ENCODE measurements at regions not wholly inside any gene's neighbourhood (a gene's known extent, or its start where the extent isn't known, plus 50 kb on each side); places are given as distances from the start of the nearest gene placed in this dataset.
"Not testable (repeated sequence)": the region's sequence is repeated elsewhere in the genome, so short reads cannot be mapped to it uniquely, and the experiment has no call there.

GRCh38 chr21:32940079-32941014, 85.4 kb upstream of the OLIG2 start:
- DNase-seq: peak; percentile 31 to 41

- DNase-seq: no peak
Measured at GRCh38 chr21:32941263-32941662, 84.5 kb upstream of the OLIG2 start.

DNA sequence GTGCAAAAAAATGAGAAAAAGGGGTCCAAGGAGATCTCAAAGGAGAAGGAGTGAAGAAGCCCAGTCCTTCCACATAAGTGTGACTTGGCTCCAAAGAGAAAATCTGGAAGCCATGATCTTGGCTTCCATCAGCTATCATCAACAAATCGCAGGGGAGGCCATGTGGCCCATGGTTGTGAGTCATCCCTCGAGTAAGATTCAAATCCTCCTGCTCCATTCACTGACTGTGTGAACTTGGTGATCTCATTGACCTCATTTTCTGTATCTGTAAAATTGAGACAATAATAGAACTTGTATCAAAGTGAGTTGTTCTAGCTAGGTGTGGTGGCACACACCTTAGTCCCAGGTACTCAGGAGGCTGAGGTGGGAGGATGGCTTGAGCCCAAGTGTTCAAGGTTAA, 79.1 kb upstream of the OLIG2 start:
- no peak for DNase-seq

GRCh38 chr21:32947736-32948135, 78.0 kb upstream of the OLIG2 start:
- no peak for DNase-seq

- DNase-seq: no peak
Measured at GRCh38 chr21:32949701-32950100, 76.0 kb upstream of the OLIG2 start.

- DNase-seq: no peak
Measured at GRCh38 chr21:32951041-32951440, 74.7 kb upstream of the OLIG2 start.

- no peak for DNase-seq
Measured at GRCh38 chr21:32954353-32954752, 71.4 kb upstream of the OLIG2 start.

- DNase-seq: no peak
Measured at GRCh38 chr21:32955311-32956060, 70.2 kb upstream of the OLIG2 start.

GRCh38 chr21:32956061-32956656, 69.6 kb upstream of the OLIG2 start:
- no peak for DNase-seq

GRCh38 chr21:32957545-32957944, 68.2 kb upstream of the OLIG2 start:
- DNase-seq: no peak

- DNase-seq: no peak
Measured at GRCh38 chr21:32958288-32959002, 67.3 kb upstream of the OLIG2 start.

DNA sequence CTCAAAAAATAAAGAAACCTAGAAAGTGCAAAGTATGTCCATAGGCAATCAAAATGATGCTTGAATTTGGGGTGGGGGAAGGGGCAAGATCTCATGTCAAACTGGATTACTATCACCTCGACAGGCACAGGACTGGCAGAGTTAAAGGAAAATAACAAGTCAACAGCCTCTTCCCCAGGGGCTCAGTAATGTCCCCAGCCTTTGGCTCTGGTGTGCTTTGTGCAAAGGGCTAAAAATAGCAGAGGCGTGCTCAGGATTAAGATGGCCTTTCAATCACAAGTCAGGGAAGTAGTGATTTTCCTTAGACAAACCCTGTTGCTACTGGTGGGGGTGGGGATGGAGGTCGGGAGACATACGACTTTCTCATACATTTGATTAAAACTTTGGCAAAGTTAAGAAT, 63.5 kb upstream of the OLIG2 start:
- DNase-seq: no peak

- no peak for DNase-seq
Measured at GRCh38 chr21:32965129-32965680, 60.5 kb upstream of the OLIG2 start.

DNA sequence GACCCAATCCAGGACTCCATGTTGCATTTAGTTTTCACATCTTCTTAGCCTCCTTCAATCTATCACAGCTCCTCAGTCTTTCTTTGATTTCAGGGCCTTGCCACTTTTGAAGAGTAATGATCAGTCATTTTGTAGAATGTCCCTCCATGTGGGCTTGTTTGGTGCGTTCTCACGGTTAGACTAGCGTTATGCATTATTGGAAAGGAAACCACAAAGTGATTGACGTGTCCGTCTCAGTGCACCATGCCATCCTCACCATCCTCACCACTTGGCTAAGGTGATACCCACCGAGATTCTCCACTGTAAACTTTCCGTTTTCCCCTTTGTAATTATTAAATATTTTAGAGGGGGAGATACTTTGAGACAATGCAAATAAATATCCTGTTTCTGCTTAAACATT, 59.6 kb upstream of the OLIG2 start:
- DNase-seq: no peak

DNA sequence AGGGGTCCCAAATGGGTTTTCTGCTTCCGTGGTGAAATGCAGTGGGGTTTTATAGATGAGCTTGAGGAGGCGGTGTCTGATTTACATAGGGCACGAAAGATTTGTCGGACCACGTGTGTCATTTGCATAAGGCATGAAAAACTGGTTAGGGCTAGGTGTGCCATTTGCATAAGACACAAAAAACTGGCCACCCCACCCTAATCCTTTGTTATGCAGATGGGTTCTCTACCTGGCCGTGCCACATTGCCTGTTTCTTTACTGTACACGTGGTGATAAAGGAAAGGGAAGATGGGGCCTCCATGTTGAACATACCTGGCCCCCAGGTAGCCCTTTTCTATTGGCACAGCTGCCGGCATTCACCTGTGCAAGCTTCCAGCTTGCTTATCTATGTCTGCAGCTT, 57.6 kb upstream of the OLIG2 start:
- not testable (repeated sequence) for DNase-seq

DNA sequence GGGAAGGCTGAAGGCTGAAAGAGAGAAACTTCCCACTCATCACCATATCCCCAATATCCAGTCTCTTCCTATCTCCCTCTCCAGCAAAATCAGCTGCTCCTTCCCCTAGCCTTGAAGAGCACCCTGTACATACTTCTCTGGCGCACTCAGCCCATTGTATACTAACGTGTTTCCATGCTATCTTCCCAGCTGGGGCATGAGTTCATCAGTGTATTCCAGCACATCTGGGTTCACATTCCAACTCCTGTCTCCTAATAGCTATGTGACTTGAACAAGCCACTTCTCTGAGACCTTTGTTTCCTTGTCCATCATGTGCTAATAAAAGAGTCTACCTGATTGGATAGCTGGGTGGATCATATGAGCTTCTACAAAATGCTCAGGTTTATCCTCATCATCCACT, 51.1 kb upstream of the OLIG2 start:
- no peak for DNase-seq

GRCh38 chr21:32975811-32976431, 49.8 kb upstream of the OLIG2 start:
- no peak for DNase-seq

Data from stimulated activated CD4-positive, alpha-beta T cell treated with anti-CD3 and anti-CD28 coated beads, Interleukin-2, amount 100 ng/mL, for 24 hours (primary cell).